GM21737 (cell line): ENCODE measurements at regions not wholly inside any gene's neighbourhood (a gene's known extent, or its start where the extent isn't known, plus 50 kb on each side); places are given as distances from the start of the nearest gene placed in this dataset.
"Not testable (repeated sequence)": the region's sequence is repeated elsewhere in the genome, so short reads cannot be mapped to it uniquely, and the experiment has no call there.

ENCODE experiments used
- ATAC-seq: cut with Tn5 transposase; IDR thresholded peaks from one replicate; pipeline ENCODE4 v1.9.1; 2021; ENCODE audit warnings: mild to moderate bottlenecking, moderate library complexity; ENCODE audit not compliant: unreplicated experiment

GRCh38 chr5:99617335-99617734 is 688.5 kb upstream of the CHD1 start:
- no peak for ATAC-seq

DNA sequence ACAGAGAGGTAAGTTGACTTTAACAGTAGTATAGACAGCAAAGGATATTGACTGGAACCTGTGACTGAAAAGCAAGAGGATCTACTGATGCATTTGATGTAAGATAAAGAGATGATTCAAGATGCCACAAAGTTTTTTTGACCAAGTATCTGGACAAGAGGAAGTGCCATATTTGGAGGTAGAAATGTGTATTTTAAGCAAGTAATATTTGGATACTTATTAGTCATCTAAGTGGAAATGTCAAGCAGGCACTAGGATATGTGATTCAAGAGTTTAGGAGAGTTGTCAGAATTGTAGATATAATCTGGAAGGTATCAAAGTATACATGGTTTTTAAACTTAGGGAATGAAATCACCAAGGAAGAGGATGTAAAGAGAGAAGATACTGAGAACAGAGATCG is 686.1 kb upstream of the CHD1 start:
- ATAC-seq: no peak

- no peak for ATAC-seq
Observed at GRCh38 chr5:99607124-99607523, 678.3 kb upstream of the CHD1 start.

GRCh38 chr5:99605904-99606303 is 677.1 kb upstream of the CHD1 start:
- no peak for ATAC-seq

DNA sequence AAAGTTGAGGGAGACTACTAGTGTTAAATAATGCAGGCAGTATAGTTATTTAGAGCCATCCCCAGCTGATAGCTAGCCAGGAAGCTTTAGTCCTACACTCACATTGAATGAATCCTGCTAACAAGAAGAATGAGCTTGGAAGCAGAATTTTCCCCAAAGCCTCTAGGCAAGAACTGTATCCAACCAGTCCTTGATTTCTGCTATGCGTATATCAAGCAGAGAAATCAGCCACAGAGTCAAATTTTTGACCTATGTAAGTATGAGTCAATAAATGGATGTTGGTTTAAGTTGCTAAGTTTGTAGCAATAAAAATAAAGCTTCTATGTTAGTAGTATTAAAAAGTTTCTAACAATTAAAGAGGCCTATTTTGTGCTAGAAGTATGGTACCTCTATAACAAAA is 672.1 kb upstream of the CHD1 start:
- ATAC-seq: no peak

GRCh38 chr5:99590806-99591205 is 662.0 kb upstream of the CHD1 start:
- ATAC-seq: no peak

GRCh38 chr5:99589424-99589823 is 660.6 kb upstream of the CHD1 start:
- no peak for ATAC-seq

- peak; percentile 53 for ATAC-seq
Observed at GRCh38 chr5:99587983-99588382, 659.2 kb upstream of the CHD1 start.

DNA sequence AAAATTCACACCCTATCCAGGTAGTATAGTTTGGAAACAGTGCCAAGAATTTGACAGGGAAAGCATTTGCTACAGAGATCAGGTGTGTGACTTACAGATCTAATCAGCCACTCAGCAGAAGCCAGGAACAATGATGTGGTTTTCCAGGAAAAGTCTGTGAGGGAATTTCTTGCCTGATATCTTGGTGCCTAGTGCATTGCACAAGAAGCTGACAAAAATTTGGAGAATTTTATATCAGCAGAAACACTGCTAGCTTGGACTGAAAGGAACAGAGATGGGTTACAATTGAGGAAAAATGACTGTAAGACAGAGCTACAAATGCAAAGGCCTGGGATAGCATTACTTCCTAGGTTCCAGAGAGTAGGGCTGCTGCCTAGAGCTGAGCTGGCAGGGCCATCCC is 658.1 kb upstream of the CHD1 start:
- no peak for ATAC-seq

- not testable (repeated sequence) for ATAC-seq
Observed at GRCh38 chr5:99581204-99581603, 652.4 kb upstream of the CHD1 start.

DNA sequence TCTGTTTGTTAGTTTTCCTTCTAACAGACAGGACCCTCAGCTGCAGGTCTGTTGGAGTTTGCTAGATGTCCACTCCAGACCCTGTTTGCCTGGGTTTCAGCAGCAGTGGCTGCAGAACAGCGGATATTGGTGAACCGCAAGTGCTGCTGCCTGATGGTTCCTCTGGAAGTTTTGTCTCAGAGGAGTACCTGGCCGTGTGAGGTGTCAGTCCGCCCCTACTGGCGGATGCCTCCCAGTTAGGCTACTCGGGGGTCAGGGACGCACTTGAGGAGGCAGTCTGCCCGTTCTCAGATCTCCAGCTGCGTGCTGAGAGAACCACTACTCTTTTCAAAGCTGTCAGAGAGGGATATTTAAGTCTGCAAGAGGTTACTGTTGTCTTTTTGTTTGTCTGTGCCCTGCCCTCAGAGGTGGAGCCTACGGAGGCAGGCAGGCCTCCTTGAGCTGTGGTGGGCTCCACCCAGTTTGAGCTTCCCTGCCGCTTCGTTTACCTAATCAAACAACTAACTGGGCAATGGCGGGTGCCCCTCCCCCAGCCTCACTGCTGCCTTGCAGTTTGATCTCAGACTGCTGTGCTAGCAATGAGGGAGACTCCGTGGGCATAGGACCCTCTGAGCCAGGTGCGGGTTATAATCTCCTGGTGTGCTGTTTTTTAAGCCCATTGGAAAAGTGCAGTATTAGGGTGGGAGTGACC is 634.3 kb upstream of the CHD1 start:
- ATAC-seq: not testable (repeated sequence)

GRCh38 chr5:99553211-99553810 is 624.5 kb upstream of the CHD1 start:
- no peak for ATAC-seq

DNA sequence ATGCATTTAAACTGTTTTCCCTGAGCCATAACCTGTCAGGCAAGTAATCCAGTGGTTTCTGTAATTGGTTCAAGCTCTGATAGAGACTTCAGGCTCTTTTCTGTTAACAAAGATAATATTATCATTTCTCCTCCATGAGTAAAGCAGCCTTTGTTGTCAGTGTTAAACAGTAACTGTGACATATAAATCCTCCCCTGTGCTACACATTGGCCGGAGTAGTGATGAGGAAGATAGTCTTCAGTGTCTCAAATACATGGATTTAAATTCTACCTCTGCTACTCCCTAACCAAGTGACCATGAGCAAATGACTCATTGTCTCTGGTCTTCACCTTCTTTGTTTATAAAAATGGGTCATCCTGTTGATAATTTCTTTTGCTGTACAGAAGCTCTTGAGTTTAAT is 615.5 kb upstream of the CHD1 start:
- no peak for ATAC-seq

DNA sequence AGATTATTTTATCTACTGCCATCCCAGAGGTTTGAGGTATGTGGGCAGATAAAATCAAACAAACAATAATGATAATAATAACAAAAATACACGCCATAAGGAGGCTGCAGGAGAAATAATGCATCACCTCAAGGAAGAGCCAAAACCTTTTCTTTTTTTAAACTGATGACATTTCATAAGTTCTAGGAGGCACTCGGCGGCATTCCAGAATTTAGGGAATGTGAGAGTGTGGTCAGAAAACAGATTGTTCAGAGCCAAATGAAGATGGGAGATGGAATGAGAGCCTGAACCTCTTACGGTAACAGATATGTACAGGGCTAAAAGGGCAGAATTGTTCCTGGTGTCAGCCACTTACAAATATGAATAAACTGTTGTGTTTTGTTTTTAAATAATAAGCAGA is 615.0 kb upstream of the CHD1 start:
- ATAC-seq: no peak

- not testable (repeated sequence) for ATAC-seq
Observed at GRCh38 chr5:99534241-99534640, 605.4 kb upstream of the CHD1 start.

- ATAC-seq: not testable (repeated sequence)
Observed at GRCh38 chr5:99521666-99522065, 592.9 kb upstream of the CHD1 start.

DNA sequence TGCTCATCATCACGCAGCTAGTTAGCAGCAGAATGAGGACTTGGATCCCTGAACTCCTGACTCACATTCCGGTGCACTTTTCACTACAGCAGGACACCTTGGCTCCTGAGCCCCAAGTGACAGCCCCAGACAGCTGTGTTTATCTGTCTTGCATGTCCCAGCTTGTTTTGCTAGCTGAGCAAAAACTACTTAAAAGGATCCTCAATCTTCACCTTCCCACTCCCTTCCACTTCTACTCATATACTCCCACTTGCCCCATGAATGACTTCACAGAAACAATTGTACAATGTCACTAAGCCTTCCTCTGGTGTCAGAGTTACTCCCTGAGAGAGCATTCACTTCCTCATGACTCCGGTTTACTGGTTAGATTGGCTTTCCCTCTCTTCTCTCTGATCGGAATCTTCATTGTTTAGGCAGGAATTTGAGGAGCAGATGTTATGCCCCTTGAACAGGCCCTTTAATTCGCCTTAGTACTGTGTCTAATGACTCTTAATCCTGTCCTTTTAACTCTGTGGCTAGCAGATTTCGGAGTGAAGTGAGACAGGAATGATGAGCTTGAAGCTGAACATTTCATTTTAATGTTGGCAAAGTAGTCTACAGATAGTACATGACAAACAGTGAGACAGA is 587.2 kb upstream of the CHD1 start:
- not testable (repeated sequence) for ATAC-seq

- ATAC-seq: not testable (repeated sequence)
Observed at GRCh38 chr5:99510237-99510866, 581.5 kb upstream of the CHD1 start.

DNA sequence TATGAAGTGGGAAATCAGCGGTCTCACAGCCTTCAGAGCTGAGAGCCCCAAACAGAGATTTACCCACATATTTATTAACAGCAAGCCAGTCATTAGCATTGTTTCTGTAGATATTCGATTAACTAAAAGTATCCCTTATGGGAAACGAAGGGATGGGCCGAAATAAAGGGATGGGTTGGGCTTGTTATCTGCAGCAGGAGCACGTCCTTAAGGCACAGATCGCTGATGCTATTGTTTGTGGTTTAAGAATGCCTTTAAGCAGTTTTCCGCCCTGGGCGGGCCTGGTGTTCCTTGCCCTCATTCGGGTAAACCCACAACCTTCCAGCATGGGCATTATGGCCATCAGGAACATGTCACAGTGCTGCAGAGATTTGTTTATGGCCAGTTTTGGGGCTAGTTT is 580.3 kb upstream of the CHD1 start:
- ATAC-seq: not testable (repeated sequence)

DNA sequence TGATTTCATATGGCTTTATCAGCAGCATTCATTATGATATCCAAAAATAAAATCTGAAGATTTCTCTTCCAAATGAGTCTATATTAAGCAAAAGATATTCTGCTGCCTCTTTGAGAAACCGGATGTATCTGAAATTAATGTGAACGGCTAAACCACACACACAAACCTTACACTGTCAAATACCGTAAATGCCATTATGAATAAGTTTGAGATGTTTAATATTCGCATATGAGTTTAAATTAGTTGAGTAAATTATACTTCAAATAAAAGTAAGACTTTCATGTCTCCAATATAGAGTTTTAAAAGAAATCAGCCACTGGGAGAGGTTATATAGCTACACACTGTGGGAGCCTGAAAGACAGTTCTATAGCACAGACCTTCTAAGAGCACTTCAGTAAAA is 566.6 kb upstream of the CHD1 start:
- ATAC-seq: not testable (repeated sequence)

DNA sequence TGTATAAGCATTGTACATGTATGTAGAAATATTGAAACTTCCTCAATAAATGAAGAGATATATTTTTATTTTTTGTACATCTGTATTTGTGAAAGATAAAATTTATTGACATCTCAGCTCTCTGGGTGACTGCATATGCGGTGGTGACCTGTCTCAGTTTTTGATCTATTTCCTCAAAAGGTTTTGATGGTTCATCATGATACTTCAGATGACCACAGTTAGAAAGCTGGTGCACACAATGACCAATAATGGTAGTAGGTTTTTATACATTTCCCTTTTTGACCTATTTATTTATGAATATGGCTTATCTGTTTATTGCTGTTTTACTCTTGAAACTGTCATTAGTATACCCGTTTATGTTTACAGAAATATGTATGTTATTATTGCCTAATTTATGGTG is 549.6 kb upstream of the CHD1 start:
- ATAC-seq: not testable (repeated sequence)

- ATAC-seq: not testable (repeated sequence)
Observed at GRCh38 chr5:99473328-99473727, 544.5 kb upstream of the CHD1 start.
